ENCODE measurements at regions not wholly inside any gene's neighbourhood (a gene's known extent, or its start where the extent isn't known, plus 50 kb on each side); places are given as distances from the start of the nearest gene placed in this dataset.

GRCh38 chr15:35724626-35725025 lies 178.7 kb upstream of the DPH6 start:
- TF ChIP-seq CTCF (IDR thresholded peaks at IDR 0.05) (no peak), EP300 (IDR thresholded peaks at IDR 0.05) (no peak)
